ACC112 (cell line): ENCODE measurements at regions not wholly inside any gene's neighbourhood (a gene's known extent, or its start where the extent isn't known, plus 50 kb on each side); places are given as distances from the start of the nearest gene placed in this dataset.
"Not testable (repeated sequence)": the region's sequence is repeated elsewhere in the genome, so short reads cannot be mapped to it uniquely, and the experiment has no call there.

Experiments used
- H2AFZ ChIP-seq: fragments of 200-600 bp; sonication (generic); one replicate; pipeline ENCODE4 v1.6.0; 2017; ENCODE audit warnings: antibody characterized with exemption, low read length; ENCODE audit not compliant: unreplicated experiment
- H3K27ac ChIP-seq: fragments of 200-600 bp; sonication (generic); 2 replicates; pipeline ENCODE4 v1.5.1; 2014; ENCODE audit warnings: low read depth, mild to moderate bottlenecking, antibody characterized with exemption, low read length, moderate library complexity
- H3K27me3 ChIP-seq: fragments of 200-600 bp; sonication (generic); 2 replicates; pipeline ENCODE4 v1.6.1; 2014; ENCODE audit warnings: mild to moderate bottlenecking, antibody characterized with exemption, low read length, moderate library complexity, mixed read lengths; ENCODE audit not compliant: insufficient read depth
- H3K36me3 ChIP-seq: fragments of 200-600 bp; sonication (generic); 2 replicates; pipeline ENCODE4 v1.6.1; 2016; ENCODE audit warnings: mild to moderate bottlenecking, antibody characterized with exemption, low read length, moderate library complexity, mixed read lengths; ENCODE audit not compliant: insufficient read depth
- H3K4me1 ChIP-seq: fragments of 200-600 bp; sonication (generic); one replicate; pipeline ENCODE4 v1.6.1; 2016; ENCODE audit warnings: low read length, mixed read lengths; ENCODE audit not compliant: insufficient read depth, unreplicated experiment, control insufficient read depth
- H3K4me3 ChIP-seq: fragments of 200-600 bp; sonication (generic); 2 replicates; pipeline ENCODE4 v1.5.1; 2014; ENCODE audit warnings: mild to moderate bottlenecking, low read depth, low read length
- H3K79me2 ChIP-seq: fragments of 200-600 bp; sonication (generic); one replicate; pipeline ENCODE4 v1.6.0; 2016; ENCODE audit warnings: low read length; ENCODE audit not compliant: control insufficient read depth, unreplicated experiment, insufficient read depth

DNA sequence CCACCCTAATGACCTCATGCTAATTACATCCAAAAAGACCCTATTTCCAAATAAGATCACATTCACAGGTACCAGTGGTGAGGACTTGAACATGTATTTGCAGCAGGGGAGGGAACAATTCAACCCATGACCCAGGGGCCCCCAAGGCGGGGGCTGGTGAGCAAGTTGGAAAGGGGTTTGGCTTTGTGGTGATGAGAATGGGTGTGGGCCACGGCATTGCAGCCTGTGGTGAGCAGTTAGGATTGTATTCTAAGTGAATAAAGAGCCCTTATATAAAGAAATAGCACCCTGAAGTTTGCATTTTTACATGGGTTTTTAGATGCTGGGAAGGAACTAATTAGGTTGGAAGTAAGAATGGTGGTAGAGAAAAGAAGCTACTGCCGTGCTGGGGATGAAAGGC lies 694.2 kb downstream of the EFNB2 start:
- no peaks in the 10 kb centered on the region for H3K36me3 ChIP-seq
- no peaks in the 10 kb centered on the region for H3K4me1 ChIP-seq
- no peaks in the 10 kb centered on the region for H3K27me3 ChIP-seq
- no peak overlapping the region for H3K27ac ChIP-seq
- no peaks in the 10 kb centered on the region for H3K79me2 ChIP-seq
- no peak overlapping the region for H3K4me3 ChIP-seq
- no peak overlapping the region for H2AFZ ChIP-seq

DNA sequence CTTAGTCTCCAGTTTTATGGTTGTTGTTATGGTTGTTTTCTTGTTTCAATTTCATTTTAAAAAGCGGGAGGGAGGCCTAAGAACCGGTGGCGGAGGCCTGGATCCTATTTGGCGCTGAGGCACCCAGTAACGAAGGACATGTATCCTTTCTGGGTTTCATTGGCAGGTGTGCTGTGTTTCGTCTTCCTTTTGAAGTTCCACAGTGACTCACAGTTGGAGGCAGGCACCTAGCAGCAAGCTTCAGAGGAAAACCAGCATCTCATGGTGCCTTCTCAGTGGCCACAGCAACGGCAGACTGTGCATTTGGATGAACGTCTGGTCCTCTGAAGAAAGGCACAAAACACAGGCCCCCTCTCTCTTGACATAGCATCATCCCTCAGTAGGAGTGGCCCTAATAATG lies 697.2 kb downstream of the EFNB2 start:
- H3K27ac ChIP-seq = no peak overlapping the region
- no peaks in the 10 kb centered on the region for H3K36me3 ChIP-seq
- H3K79me2 ChIP-seq = no peaks in the 10 kb centered on the region
- H3K4me3 ChIP-seq = no peak overlapping the region
- no peaks in the 10 kb centered on the region for H3K27me3 ChIP-seq
- no peaks in the 10 kb centered on the region for H3K4me1 ChIP-seq
- H2AFZ ChIP-seq = no peak overlapping the region

DNA sequence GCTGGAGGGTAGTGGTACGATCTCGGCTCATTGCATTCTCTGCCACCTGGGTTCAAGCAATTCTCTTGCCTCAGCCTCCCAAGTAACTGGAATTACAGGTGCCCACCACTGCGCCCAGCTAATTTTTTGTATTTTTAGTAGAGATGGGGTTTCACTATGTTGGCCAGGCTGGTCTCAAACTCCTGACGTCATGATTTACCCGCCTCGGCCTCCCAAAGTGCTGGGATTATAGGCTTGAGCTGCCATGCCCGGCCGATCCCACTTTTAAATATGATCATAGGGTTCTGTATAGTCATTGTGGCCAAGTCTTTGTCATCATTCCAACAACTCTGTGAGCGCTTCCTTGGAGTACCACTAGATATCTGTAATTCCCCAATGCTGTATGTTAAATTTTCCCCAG lies 698.2 kb downstream of the EFNB2 start:
- H3K4me3 ChIP-seq, H3K79me2 ChIP-seq, H3K27me3 ChIP-seq, H3K27ac ChIP-seq, H2AFZ ChIP-seq, H3K36me3 ChIP-seq, H3K4me1 ChIP-seq: not testable (repeated sequence)

- Histone ChIP-seq H2AFZ (no peak overlapping the region), H3K4me3 (no peak overlapping the region), H3K27me3 (no peaks in the 10 kb centered on the region), H3K79me2 (no peaks in the 10 kb centered on the region), H3K27ac (no peak overlapping the region), H3K36me3 (no peaks in the 10 kb centered on the region), H3K4me1 (no peaks in the 10 kb centered on the region)
These were observed 704.6 kb downstream of the EFNB2 start for GRCh38 chr13:105830821-105831220.

GRCh38 chr13:105827111-105827809 lies 708.2 kb downstream of the EFNB2 start:
- no peaks in the 10 kb centered on the region for H3K36me3 ChIP-seq
- no peak overlapping the region for H3K27ac ChIP-seq
- no peaks in the 10 kb centered on the region for H3K27me3 ChIP-seq
- H2AFZ ChIP-seq = no peak overlapping the region
- no peaks in the 10 kb centered on the region for H3K4me1 ChIP-seq
- no peaks in the 10 kb centered on the region for H3K79me2 ChIP-seq
- H3K4me3 ChIP-seq = no peak overlapping the region

DNA sequence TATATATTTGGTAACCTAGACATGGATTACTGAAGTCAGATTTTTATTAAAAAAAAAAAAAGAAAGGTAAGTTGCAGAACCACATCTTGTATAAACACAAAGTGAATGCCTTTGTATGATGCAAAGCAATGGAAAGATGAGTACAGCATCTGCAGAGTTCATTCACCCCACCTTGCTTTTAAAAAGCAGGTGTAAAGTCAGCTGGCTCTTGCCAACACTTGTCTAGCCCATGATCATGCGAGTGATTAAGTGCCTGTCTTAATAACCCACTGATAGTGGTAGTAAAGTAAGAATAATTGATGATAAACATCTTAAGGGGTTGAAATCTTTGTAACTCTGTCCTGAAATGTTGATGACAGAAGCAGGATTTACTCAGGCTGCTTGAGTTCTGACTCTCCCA lies 710.4 kb downstream of the EFNB2 start:
- Histone ChIP-seq H2AFZ (no peak overlapping the region), H3K4me1 (no peaks in the 10 kb centered on the region), H3K79me2 (no peaks in the 10 kb centered on the region), H3K27ac (no peak overlapping the region), H3K36me3 (no peaks in the 10 kb centered on the region), H3K27me3 (no peaks in the 10 kb centered on the region), H3K4me3 (no peak overlapping the region)

DNA sequence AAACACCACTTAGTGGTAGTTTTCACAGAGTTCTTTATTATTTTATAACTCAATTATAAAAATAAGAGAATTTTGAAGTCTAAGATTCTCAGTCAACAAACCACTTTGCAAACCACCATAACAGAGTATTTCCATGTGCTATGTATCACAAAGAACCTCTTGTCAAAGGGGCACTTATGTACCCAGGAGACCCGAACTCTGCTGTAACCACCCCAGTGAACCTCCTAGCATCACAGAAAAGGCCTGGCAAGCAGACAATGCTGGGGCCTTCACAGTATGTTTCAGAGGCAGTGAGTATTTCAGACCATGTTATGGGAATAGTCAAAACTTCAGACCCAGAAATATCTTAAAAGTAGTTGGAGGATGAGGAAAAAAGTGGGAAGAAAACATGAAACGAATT lies 714.1 kb downstream of the EFNB2 start:
- no peak overlapping the region for H3K27ac ChIP-seq
- H3K36me3 ChIP-seq = no peaks in the 10 kb centered on the region

DNA sequence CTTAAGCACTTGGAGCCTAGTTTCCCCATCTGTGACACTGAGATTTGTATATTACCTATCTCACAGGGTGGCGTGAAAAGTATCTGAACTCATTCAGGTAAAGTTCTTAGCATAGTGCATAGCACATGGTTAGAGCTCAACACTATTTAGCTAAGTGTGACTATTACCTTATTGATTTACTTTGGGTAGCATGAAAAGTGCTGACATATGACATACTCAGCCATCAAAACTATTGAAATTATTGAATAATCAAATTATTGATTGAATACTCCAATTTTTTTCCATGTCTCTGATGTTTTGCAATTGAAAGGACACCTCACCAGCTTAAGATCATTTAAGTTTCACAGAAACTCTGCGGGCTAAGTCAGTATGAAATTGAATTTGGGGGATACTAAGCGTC lies 715.0 kb downstream of the EFNB2 start:
- H3K27me3 ChIP-seq = no peaks in the 10 kb centered on the region
- no peak overlapping the region for H2AFZ ChIP-seq
- H3K4me1 ChIP-seq = no peaks in the 10 kb centered on the region
- H3K4me3 ChIP-seq = no peak overlapping the region
- H3K27ac ChIP-seq = no peak overlapping the region
- no peaks in the 10 kb centered on the region for H3K36me3 ChIP-seq
- no peaks in the 10 kb centered on the region for H3K79me2 ChIP-seq

More for the DNA sequence above, 714.1 kb downstream of the EFNB2 start:
- Histone ChIP-seq H3K4me1 (no peaks in the 10 kb centered on the region), H3K27me3 (no peaks in the 10 kb centered on the region), H3K4me3 (no peak overlapping the region), H2AFZ (no peak overlapping the region), H3K79me2 (no peaks in the 10 kb centered on the region)

DNA sequence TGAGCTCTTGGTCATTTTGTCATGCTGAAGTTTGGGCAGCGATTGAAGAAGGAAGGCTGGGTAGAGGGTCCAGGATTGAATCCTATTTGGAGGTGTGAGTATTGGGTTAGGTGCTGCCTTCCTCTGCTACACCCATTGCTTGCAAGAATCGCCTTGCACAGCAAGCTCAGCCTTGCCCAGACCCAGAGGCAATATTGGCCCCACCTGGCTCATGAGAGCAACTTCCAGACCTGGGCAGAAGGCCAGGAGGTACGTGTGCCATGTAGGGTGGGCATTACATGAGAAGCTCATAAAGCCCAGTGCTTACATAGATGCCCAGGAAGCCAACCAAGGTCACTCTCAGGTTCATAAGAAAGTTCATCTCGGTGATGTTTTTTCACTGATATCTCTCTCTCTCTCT lies 718.0 kb downstream of the EFNB2 start:
- Histone ChIP-seq H2AFZ (no peak overlapping the region), H3K79me2 (no peaks in the 10 kb centered on the region), H3K4me3 (no peak overlapping the region), H3K4me1 (no peaks in the 10 kb centered on the region), H3K36me3 (no peaks in the 10 kb centered on the region), H3K27me3 (no peaks in the 10 kb centered on the region), H3K27ac (no peak overlapping the region)

GRCh38 chr13:105816994-105817393 lies 718.5 kb downstream of the EFNB2 start:
- Histone ChIP-seq H3K4me3 (no peak overlapping the region), H3K27me3 (no peaks in the 10 kb centered on the region), H2AFZ (no peak overlapping the region), H3K4me1 (no peaks in the 10 kb centered on the region), H3K27ac (no peak overlapping the region), H3K79me2 (no peaks in the 10 kb centered on the region), H3K36me3 (no peaks in the 10 kb centered on the region)

DNA sequence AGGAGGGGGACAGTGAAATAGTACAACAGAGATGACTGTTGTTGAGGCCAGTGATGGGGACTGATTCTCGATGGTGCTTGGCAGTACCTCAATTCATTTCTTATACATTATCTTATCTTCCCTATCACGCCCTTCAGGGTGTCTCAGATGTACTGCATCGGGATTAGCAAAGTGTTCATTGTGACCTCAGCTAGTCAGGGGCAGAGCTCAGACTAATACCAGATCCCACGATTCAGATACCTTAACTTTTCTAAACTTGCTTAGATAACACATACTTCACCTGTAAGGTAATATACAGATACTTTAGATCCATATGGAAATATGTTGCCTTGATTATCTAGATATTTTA lies 720.6 kb downstream of the EFNB2 start:
- Histone ChIP-seq H3K4me3 (no peak overlapping the region), H2AFZ (no peak overlapping the region), H3K36me3 (no peaks in the 10 kb centered on the region), H3K27me3 (no peaks in the 10 kb centered on the region), H3K4me1 (no peaks in the 10 kb centered on the region), H3K27ac (no peak overlapping the region), H3K79me2 (no peaks in the 10 kb centered on the region)
